Embryonic facial prominence (tissue), 1 donor: ENCODE measurements at regions not wholly inside any gene's neighbourhood (a gene's known extent, or its start where the extent isn't known, plus 50 kb on each side); places are given as distances from the start of the nearest gene placed in this dataset.

Experiments
- DNase-seq: peaks from one replicate; pipeline ENCODE4 v3.0.0-alpha.2; 2016; ENCODE audit errors: extremely low spot score

DNA sequence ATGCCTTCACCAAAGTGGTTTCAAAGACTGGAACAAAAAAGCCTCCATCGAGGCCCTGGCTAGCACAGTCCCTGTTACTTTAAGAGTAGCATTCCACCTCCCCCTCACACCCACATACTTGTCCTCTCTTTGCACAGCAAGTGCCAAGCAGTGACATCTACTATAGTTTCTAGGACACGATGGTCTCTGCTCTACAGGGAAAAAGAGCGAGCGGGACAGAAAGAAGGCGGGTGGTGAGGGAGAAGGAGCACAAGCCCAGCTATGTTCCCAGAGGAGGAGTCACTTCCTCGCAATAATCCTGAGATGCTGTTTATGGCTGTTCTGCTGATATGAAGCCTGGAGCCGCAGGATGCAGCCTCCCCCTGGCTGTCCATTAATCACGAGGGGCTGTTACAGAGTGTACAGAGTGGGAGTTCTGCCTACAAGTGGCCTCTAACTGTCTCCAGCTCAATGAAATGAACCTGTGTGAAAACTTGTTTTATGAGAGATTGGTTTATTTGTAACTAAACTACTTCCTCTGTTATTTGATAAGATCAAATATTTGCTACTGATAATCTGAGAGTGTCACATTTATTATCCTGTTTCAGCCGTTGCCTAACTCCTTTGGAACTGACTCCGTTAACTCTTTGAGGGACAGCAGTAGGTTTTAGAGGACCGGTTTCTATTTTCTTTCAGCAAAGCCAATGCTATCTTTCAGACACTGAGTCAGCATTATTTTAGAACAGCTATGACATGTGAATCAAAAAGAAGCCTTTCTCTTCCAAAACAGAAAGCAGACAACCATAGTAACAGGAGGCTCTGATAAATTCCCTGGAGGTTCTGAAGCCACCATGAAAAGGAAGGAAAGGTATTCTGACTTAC lies 208.0 kb downstream of the SPRY2 start:
- no peak for DNase-seq

DNA sequence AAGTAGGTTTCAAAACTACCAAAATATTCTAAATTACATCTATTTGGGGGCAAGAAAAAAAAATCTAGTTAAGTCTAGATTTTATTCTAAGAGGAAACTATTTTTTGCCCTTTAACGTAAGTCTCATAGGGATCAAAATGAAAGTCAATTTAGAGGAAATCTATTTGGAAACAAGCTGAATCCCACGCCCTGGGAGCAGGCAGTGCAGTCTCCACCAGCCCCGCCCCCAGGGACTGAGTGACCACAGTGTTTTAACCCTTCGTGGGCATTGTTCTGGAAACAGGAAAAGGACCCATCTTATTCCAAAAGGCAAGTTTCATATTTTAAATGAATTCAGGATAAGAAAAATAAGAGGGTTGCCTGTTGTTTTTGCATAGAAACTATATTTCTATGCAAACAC lies 209.7 kb downstream of the SPRY2 start:
- DNase-seq: no peak

DNA sequence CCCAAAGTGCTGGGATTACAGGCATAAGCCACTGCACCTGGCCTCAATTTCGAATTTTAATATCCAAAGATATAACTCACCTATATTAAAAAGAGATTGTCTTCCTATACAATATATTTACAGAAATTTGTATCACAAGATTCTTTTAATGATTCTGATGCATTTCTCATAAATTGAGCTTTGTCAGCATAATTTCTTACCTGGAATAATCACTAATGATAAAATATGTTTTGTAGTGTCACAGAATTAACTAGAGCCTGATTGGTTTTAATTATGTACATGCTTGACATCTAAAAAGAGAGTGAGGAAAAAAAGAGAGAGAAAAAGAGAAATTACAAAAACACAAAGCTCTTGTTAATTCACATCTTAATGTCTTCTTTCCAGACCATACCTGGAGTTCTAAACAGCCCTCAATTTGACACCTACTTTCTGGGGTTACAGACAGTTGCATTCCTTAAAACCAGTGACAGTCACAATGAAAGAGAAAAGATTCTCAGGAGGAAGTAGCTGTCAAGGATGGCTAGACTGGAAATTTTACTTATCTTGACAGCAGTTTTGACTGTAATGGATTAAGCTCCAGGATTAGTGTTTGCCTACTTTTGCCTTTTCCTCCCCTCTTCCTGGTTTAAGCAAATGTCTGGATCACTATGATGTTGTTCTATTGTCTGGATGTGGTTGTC lies 214.4 kb downstream of the SPRY2 start:
- no peak for DNase-seq

DNA sequence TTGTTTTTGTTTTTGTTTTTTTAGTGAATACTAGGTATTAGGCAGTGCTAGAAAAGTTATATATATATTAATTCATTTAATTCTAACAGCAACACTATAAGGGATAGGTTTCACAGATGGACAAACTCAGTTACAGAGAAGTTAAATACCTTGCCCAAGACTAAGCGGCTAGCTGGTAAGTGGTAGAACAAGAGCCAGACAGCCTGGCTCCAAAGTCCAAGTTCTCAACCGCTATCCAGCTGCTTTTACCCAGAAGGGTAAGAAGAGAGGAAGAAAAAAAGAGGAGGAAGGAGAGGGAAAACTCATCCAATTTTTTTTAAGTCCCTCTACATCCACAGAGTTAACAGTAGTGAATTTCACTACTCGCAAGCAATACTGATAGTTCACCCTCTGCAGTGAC lies 217.0 kb downstream of the SPRY2 start:
- DNase-seq: no peak

DNA sequence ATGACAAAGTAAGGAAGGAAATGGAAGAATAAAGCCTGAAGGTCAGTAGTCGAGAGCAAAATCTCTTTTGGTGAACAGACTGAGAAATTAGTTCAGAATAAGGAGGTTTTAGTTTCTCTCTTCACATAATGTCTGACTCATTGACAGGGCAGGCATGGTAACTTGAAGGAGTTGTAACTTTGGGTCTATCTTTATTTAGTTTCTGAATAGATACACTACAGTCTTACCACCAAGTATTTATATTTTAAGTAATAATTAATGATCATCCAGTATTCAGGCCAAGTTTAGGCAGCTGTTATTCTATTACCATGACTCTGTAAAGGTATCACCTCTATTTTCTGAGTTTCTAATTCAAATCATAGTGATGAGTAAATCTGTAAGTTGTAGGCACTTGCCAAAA lies 219.9 kb downstream of the SPRY2 start:
- no peak for DNase-seq

DNA sequence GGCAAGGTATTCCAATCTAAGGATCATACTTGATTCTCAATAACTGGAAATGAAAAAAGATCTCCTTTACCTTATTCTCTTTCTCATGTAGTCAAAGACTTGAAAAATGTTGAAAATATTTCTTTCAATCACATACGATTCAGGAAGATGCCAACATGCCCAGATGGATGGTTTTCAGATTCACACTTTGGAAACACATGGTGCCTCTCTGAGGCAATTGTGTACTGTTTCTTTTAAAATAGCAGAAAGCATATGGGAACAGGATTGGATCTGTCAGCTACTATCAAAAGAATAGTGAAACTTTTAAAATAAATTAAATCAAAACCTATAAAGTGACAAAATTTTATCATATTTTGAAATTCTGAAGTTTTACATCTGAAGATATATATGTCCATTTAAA lies 222.4 kb downstream of the SPRY2 start:
- DNase-seq: no peak

DNA sequence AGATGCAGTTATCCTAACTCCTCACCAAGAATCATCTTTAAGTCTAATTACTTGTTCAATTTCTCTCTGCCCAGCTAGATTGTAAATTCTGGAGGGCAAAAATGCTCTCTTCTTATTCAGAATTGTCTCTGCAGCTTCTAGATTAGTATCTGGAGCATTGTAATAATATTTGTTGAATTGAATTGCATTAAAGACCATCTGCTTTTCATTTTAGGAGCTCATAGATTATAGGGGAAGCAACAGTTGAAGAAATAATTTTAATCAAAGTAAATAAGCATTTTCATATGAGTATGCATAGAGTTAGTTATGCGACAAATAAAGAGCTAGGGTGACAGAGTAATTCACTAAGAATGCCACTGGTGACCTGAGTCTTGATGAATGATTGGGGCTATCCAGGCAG lies 222.8 kb downstream of the SPRY2 start:
- no peak for DNase-seq

DNA sequence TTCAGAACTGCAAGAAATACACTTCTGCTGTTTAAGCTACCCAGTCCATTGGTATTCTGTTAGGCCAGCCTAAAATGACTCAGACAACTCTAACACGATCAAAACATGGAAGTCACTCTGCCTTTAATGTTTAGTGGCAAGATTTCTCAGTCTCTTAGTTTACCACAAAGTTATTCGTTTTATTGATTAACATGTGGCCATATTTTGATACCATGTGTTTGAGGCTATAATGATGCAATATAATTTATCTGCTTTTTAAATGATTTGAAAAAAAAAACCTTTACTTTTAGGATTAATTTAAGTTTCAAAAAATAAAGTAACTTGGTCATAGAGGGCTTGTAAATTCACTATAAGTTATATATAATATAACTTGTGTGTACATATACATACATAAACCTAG lies 223.4 kb downstream of the SPRY2 start:
- DNase-seq: no peak

DNA sequence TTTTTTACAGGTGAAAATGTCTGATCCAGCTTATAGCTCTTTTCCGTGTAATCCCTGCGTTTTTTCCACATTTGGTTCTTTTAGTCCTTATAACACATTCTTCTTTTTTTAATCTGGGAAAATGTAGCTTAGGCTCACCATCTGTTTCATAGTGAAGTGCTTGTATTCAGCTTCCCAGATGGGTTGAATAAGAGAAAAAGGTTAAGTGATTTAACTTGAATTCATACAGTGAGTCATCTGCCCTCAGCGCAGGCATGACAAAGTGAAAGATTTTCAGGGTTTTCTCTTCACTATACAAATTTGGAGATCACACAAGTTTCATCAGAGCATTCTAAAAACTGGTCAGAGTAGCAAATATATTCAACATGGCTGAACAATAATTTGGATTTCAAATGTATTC lies 224.8 kb downstream of the SPRY2 start:
- no peak for DNase-seq

DNA sequence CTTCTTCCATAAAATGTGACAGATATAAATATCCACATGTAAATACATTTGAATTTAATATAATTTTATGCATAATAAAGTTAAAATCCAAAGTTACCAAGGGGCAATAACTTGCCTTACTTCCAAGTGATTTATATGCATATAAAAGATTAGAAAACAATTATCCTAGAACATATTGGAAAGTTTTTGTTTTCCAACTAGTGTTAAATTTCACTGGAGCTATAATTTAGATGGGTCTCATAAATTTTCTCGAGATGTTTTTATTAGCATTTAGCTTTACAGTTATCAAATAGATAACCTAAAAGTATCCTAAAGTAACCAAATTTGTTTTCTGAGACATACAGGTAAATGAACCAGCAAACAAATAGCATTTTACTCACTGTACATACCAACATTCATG lies 225.3 kb downstream of the SPRY2 start:
- no peak for DNase-seq

DNA sequence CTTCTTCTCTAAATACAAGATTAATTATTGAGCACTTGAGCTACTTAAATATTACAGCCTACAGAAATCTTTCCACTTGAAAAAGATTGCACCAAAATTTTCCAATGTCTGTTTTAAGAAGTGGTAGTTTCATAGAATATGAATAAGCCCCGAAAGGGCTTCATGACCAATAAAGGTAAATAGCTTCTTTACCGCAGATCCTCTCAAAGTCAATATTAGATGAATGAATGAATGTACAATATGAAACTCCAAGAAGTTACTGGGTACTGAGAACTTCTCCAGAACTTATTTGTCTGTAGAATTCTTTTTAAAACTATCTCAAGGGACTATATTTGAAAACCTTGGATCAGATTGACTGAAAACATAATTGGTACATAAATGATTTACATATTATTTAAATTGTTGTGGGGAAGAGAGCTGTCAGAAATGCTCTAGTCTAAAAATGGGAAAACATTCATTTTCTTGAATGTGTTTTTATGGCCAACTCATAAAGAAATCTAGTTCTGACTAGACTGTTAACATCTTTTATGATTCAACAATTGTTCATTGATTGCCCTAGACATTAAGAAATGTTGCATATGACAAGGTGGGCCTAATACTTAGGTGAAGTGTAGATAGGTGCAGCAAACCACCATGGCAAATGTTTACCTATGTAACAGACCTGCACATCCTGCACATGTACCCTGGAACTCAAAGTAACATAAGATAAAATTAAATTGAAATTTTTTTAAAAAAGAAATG lies 227.0 kb downstream of the SPRY2 start:
- no peak for DNase-seq

DNA sequence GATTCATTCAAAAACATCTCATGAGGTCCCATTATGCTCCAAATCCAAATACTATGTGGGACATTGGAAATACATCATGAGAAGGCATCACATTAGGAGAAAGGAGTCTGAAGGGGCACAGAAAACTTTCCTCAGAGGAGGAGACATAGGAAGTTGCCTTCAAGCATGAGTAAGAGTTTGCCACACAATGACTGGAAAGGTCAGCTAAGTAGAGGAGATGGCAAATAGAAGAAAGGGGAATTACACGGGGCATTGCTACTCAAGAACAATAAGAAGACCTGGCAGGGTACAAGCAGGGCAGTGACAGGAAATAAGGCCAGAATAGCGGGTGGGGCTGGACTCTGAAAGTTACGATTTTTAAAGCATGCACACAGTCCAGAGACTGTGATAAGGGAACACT lies 231.6 kb downstream of the SPRY2 start:
- DNase-seq: no peak

DNA sequence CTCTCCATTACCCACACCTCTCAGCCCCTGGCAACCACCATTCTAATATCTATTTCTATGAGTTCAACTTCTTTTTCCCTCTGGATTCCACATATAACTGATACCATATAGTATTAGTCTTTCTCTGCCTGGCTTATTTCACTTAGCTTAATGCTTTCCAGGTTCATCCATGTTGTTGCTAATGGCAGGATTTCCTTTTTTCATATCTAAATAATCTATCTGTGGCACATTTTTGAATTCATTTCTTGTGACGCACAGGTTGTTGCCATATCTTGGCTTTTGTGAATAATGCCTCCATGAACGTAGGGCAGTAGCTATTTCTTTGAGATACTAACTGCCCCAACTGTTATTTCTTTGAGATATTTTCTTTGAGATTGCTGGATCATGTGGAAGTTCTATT lies 235.6 kb downstream of the SPRY2 start:
- no peak for DNase-seq

DNA sequence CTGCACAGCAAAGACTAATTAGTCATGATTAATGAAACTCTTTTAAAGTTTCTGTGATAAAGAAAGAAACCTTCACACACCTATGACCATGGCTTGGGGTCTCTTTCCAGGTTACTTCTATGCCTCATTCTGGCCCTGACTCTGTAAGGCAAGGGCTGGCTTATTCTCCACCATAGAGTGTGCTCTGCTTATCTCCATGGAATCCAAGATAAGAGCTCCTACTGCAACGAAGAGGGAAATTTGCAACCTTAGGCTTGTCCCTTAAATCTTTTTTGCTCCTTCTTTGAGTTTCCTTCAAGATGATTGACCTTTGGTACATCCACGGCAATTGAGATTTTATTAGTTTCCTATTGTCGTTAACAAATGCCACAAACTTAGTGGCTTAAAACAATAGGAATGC lies 239.9 kb downstream of the SPRY2 start:
- DNase-seq: no peak

DNA sequence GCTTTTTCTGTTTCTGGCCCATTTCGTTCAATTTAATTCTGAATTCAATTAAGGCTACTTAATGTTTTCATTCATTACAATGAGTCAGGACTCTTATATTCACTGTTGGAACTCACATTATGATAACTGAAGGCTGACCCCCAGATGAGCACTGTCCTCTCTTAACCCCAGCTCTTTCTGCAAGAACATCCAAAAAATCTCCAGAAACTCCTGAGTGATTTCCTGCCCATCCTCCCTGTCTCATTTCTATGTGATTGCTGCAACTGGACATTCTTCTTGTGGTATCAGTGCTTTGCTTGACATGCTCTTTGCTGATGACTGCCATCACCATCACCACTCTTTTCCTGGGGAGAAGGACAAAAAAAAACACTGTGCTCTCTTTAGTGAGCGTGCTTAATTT lies 240.3 kb downstream of the SPRY2 start:
- no peak for DNase-seq

DNA sequence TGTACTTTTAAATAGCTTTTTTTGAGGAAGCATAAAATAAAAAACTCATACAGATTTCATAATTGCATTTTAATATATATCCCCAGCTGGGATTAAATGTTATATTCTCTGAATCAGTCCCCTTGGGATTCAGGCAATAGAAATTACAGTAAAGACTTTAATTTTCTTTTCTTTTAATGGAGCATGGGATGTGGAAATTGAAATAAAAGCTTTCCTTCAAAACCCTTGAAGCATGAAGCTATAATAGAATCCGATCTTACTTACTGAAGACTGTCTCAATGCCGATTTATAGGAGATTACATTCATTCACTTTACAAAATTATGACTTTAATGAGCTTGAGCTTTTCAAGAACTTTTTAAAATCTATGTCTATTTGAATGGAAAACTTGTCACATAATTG lies 243.4 kb downstream of the SPRY2 start:
- DNase-seq: no peak

DNA sequence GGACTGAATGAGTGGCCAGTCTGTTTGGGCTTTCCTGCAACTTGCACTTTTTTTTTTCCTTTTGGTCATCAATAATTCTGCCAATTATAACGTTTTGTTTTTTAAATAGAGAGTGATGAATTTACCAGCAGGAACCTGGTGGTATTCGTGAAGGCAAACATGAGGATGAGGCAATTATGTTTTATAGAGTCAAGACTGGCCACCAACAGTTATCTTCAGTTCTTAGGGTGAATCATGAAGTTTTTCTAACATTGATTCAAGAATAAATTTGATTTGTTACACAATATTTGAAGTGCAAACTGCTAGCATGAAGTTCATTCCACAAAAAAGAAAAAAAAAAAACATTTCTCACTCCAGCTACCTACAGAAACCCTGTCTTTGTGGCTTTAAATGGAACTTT lies 244.5 kb downstream of the SPRY2 start:
- no peak for DNase-seq

DNA sequence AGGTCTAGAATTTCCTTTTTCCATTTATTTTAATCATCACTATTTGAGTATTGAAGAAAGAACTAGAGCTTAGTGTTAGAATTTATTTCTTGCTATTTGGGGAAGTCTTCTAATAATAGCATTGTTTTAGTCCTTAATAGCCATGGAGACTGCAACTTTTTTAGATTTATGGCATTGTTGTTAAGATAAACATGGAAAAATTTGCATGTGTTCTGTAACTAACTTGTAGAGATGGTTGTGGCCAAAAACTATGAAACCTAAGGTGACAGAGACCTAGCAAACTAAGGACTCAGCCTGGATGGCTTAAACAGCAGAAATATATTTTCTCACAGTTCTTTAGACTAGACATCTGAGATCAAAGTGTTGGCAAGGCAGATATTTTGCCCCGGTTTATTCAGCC lies 246.4 kb downstream of the SPRY2 start:
- no peak for DNase-seq

DNA sequence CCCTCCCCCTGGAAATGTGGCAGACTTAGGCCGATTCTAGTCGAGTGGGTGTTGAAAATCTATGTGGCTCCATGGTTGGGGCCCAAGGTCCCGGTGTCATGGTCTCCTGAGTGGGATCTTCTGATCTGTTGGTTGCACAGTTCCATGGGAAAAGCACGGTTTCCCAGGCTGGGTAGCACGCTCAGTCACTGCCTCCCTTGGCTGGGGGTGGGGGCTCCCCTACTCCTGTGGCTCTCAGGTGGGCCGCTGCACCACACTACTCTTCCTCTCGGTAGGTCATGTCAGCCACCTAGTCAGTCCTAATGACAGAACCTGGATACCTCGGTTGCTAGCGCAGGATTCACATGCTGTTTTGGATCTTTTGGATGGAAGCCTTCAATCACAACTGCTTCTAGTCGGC lies 247.0 kb downstream of the SPRY2 start:
- DNase-seq: no peak

DNA sequence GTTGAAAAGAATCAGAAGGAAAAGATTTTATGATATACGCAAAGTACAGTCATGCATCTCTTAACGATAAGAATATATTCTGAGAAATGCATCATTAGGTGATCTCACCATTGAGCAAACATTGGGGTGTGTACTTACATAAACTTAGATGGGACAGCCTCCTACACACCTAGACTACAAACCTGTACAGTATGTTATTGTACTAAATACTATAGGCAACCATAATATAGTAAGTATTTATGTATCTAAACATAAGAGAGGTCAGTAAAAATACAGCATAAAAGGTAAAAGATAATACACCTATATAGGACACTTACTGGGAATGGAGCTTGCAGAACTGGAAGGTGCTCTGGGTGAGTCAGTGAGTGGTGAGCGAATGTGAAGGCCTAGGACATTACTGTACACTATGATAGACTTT lies 254.6 kb downstream of the SPRY2 start:
- DNase-seq: no peak

DNA sequence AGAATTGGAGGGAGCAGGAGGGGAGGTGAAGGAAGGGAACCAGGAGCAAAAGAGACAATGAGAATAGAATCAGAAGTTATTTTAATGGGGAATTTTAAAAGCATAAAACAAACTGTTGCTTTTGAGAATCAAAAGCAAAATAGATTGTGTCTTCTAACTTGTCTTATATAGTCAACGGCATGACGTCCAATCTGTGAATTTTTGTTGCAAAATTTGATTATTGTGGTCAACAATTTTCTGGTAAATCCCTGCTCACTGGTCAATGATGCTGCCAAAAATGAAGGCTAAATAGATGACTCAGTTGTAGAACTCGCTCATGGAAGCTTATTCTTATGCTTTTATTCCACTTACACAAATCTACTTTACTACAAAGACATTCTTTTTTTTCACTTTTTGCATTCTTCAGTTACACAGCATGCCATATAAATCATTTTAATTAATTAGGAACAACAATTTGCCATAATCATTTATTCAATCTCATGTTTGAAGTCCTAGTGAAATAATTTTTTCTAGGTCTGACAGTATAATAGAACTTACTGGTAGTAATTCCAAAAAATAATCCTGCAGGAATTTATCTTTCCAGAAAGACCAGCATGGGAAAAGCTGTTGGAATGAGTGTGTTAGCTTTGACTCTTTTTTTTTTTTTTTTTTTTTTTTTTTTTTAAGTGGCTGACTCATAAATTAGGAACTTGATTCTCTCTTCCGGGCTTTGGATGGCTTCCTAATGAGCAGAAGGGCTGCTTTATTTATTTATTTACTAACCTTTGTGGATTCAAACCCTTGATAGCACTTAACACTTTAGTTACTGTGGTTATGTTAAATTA lies 256.9 kb downstream of the SPRY2 start:
- DNase-seq: no peak
